ENCODE measurements at regions not wholly inside any gene's neighbourhood (a gene's known extent, or its start where the extent isn't known, plus 50 kb on each side); places are given as distances from the start of the nearest gene placed in this dataset.

DNA sequence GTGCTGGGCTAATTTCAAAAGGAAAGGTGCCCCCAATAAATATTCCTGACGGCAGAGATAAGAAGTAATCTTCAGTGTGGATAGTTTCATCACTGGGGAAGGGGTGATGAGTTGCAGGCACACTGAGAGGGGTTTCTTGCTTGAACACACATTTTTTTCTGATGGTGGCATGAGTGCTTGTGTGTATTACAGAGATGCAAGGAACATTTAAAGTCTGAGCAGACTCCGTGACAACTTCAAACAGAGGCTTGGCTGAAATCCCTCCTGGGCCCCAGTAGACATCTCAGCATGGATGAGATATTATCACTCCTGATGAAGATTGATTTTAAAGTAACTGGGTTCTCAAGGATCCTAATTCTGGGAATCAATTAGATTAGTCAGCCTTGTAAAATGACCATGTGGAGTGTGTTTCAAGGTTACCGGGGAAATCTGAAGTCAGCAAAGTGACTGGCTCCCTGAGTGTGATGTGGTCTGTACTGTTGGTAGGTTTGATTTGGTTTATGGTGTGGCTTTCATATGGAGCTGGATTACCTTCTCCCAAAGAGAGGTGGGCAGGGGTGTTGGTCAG, 435.8 kb upstream of the EEF2KMT start:
- H2AFZ ChIP-seq (ENCODE audit: control insufficient read depth, low read length): no peak overlapping the region
- H3K79me2 ChIP-seq (ENCODE audit: control insufficient read depth, insufficient read depth, low read length): no peaks in the 10 kb centered on the region
- no peaks in the 10 kb centered on the region for H3K27me3 ChIP-seq (ENCODE audit: control insufficient read depth, extremely low read depth, insufficient read depth, low read length)
- H3K27ac ChIP-seq (ENCODE audit: control insufficient read depth, insufficient read depth, low read length): no peak overlapping the region
- TF ChIP-seq, protein P1, sequence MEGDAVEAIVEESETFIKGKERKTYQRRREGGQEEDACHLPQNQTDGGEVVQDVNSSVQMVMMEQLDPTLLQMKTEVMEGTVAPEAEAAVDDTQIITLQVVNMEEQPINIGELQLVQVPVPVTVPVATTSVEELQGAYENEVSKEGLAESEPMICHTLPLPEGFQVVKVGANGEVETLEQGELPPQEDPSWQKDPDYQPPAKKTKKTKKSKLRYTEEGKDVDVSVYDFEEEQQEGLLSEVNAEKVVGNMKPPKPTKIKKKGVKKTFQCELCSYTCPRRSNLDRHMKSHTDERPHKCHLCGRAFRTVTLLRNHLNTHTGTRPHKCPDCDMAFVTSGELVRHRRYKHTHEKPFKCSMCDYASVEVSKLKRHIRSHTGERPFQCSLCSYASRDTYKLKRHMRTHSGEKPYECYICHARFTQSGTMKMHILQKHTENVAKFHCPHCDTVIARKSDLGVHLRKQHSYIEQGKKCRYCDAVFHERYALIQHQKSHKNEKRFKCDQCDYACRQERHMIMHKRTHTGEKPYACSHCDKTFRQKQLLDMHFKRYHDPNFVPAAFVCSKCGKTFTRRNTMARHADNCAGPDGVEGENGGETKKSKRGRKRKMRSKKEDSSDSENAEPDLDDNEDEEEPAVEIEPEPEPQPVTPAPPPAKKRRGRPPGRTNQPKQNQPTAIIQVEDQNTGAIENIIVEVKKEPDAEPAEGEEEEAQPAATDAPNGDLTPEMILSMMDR (optimal IDR thresholded peaks at IDR 0.05 in 1 of 3, IDR thresholded peaks at IDR 0.05 in 1 of 3, conservative IDR thresholded peaks at IDR 0.05 in 1 of 3; ENCODE audit: extremely low read depth in 1 of 3, insufficient read depth in 2 of 3, low read length in 3 of 3): no peak
- no peak for TF ChIP-seq EZH2 (IDR thresholded peaks at IDR 0.05; ENCODE audit: low read length)
- H3K9ac ChIP-seq (ENCODE audit: control insufficient read depth, extremely low read depth, insufficient read depth, low read length): no peak overlapping the region
- no peak overlapping the region for H3K4me2 ChIP-seq (ENCODE audit: control insufficient read depth, extremely low read depth, insufficient read depth, low read depth, low read length)
- no peak overlapping the region for H3K4me3 ChIP-seq (ENCODE audit: control insufficient read depth in 2 of 3, extremely low read depth in 1 of 3, insufficient read depth in 2 of 3, low read depth in 1 of 3, low read length in 3 of 3)
- no peak for DNase-seq (ENCODE audit: low read depth, low spot score)
- H3K9me3 ChIP-seq (ENCODE audit: control insufficient read depth, low read depth, low read length): no peaks in the 10 kb centered on the region
- no peaks in the 10 kb centered on the region for H3K36me3 ChIP-seq (ENCODE audit: control insufficient read depth in 2 of 2, extremely low read depth in 1 of 2, insufficient read depth in 2 of 2, low read length in 2 of 2)
- no peaks in the 10 kb centered on the region for H3K4me1 ChIP-seq (ENCODE audit: control insufficient read depth, extremely low read depth, insufficient read depth, low read length)
- no peak for FAIRE-seq
- dilution Hi-C loops (cut with MboI; ENCODE audit: extremely low pct_ligation_motif_present, low sequenced_read_pairs): no loop called here
- H3K9me1 ChIP-seq (ENCODE audit: control insufficient read depth, extremely low read depth, insufficient read depth, low read length): no peaks in the 10 kb centered on the region
- no peaks in the 10 kb centered on the region for H4K20me1 ChIP-seq (ENCODE audit: control insufficient read depth, extremely low read depth, insufficient read depth, low read length)

DNA sequence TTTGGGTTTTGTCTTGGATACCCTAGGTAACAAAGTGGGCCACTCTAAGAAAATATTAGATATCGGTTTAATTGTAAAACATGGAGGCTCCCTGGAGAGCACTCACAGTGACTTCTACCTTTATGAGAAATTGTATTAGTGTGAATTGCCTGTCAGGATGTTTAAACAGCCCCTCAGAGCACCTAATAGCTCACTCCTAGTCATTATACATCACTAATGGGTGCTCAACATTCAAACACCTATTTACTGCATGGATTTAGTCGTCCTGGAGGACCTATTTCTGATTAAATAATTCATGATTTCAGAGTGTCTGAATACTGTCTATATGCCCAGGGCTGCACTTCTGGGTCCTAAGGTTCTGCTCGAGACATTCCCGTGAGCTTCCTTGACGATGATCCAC, 430.2 kb upstream of the EEF2KMT start:
- Histone ChIP-seq H3K9me3 (ENCODE audit: control insufficient read depth, low read depth, low read length) (no peaks in the 10 kb centered on the region), H3K4me3 (ENCODE audit: control insufficient read depth in 2 of 3, extremely low read depth in 1 of 3, insufficient read depth in 2 of 3, low read depth in 1 of 3, low read length in 3 of 3) (no peak overlapping the region), H3K79me2 (ENCODE audit: control insufficient read depth, insufficient read depth, low read length) (no peaks in the 10 kb centered on the region), H3K9ac (ENCODE audit: control insufficient read depth, extremely low read depth, insufficient read depth, low read length) (no peak overlapping the region), H3K36me3 (ENCODE audit: control insufficient read depth in 2 of 2, extremely low read depth in 1 of 2, insufficient read depth in 2 of 2, low read length in 2 of 2) (no peaks in the 10 kb centered on the region), H3K4me1 (ENCODE audit: control insufficient read depth, extremely low read depth, insufficient read depth, low read length) (no peaks in the 10 kb centered on the region), H3K27ac (ENCODE audit: control insufficient read depth, insufficient read depth, low read length) (no peak overlapping the region), H2AFZ (ENCODE audit: control insufficient read depth, low read length) (no peak overlapping the region), H4K20me1 (ENCODE audit: control insufficient read depth, extremely low read depth, insufficient read depth, low read length) (no peaks in the 10 kb centered on the region), H3K27me3 (ENCODE audit: control insufficient read depth, extremely low read depth, insufficient read depth, low read length) (no peaks in the 10 kb centered on the region), H3K4me2 (ENCODE audit: control insufficient read depth, extremely low read depth, insufficient read depth, low read depth, low read length) (no peak overlapping the region), H3K9me1 (ENCODE audit: control insufficient read depth, extremely low read depth, insufficient read depth, low read length) (no peaks in the 10 kb centered on the region)
- dilution Hi-C loops (cut with MboI; ENCODE audit: extremely low pct_ligation_motif_present, low sequenced_read_pairs): no loop called here
- FAIRE-seq: no peak
- DNase-seq (ENCODE audit: low read depth, low spot score): no peak
- TF ChIP-seq EZH2 (IDR thresholded peaks at IDR 0.05; ENCODE audit: low read length): no peak
- TF ChIP-seq, protein P1 (optimal IDR thresholded peaks at IDR 0.05 in 1 of 3, IDR thresholded peaks at IDR 0.05 in 1 of 3, conservative IDR thresholded peaks at IDR 0.05 in 1 of 3; ENCODE audit: extremely low read depth in 1 of 3, insufficient read depth in 2 of 3, low read length in 3 of 3): no peak

Measured in keratinocyte (primary cell).